GM18499 (cell line): ENCODE measurements at regions not wholly inside any gene's neighbourhood (a gene's known extent, or its start where the extent isn't known, plus 50 kb on each side); places are given as distances from the start of the nearest gene placed in this dataset.
"Not testable (repeated sequence)": the region's sequence is repeated elsewhere in the genome, so short reads cannot be mapped to it uniquely, and the experiment has no call there.

Experiments
- ATAC-seq: cut with Tn5 transposase; IDR thresholded peaks from one replicate; pipeline ENCODE4 v1.9.1; 2021; ENCODE audit warnings: moderate number of reproducible peaks; ENCODE audit not compliant: insufficient read depth, unreplicated experiment

DNA sequence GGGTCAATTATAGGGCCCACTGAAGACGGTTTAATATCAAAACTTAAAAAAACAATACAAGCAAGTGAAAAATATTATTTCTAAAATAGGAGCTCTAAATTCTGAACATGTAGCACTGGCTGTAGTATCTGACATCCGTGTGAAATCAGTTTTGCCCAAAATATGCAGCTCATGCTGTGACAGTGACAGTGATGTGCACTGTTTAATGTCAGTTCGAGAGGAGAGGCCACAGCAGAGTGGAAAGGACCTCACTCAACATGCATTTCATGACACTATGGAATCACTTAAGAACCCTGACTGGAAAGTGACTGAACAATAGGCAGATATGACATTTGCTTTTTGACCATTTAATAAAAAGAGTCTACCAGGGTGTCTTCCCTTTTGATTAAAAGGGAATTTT lies 397.0 kb downstream of the FRK start:
- no peak for ATAC-seq

DNA sequence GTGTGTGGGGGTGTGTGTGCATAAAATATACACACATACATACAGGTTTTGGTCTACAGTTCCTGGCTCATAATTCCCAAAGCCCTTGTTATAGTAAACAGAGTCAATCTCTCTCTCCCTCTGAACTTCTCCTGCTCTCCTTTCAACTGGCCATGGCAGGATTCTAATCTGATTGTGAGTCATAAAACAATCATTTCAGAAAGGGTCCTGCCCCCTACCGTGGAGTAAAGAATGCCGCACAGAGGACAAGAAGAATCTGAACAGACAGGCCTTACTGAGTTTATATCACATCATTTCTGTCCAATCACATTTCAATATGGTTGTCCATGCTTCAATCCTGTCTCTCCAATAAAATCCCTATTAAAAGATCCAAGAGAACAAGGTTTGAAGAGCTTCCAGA lies 416.9 kb downstream of the FRK start:
- no peak for ATAC-seq

DNA sequence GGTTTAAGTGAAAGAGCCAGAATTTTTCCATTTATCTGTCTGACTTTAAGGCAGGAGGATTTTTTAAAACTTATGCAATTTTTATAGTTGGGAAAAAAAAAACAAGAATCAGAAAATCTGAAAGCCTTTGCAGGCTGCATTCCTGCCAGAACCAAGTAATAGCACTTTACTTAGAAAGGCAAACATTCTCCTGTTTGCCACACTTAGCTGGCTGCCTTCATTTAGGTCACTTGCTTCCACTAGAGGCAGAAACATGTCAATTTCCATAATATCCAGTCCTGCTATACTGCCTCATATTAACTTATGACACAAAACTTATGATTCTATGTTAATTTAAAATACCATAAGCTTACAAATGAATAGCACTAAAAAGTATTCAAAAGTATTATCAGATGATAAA lies 425.8 kb downstream of the FRK start:
- ATAC-seq, result no peak

DNA sequence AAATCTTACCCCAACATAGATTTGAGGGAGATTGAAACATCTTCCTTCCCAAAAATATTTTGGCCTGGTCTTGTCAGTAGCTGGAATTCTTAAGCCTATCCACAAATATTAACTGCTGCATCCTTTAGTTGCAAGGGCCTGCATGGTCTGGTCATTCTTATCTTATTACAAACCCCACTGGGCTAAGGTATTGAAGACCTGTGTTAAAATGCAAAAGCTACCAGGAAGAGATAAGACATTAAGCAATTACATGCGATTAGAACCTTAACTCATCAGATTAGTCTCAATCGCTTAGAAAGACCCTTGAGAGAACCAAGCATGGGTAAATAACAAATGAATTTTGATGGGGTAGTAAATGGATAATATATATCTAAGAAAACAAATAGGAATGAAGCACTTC lies 426.6 kb downstream of the FRK start:
- ATAC-seq, result no peak

DNA sequence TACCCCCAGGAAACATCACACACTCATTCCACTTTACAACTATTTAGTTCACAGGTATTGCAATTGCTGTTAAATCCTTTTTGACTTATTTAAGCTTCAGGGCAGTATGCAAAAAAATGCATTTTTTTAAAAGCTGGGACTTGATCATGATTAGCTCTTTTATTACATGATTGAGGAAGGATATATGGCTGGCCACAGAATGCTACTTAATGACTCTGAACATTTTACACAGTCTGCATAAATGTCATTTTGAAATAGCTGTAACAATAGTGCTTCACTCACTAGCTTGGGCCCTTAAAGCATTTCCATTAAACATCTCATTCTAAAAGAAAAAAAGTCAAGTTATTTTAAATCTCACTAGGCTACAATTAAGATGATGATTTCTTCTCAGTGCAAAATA lies 429.7 kb downstream of the FRK start:
- ATAC-seq, result no peak

DNA sequence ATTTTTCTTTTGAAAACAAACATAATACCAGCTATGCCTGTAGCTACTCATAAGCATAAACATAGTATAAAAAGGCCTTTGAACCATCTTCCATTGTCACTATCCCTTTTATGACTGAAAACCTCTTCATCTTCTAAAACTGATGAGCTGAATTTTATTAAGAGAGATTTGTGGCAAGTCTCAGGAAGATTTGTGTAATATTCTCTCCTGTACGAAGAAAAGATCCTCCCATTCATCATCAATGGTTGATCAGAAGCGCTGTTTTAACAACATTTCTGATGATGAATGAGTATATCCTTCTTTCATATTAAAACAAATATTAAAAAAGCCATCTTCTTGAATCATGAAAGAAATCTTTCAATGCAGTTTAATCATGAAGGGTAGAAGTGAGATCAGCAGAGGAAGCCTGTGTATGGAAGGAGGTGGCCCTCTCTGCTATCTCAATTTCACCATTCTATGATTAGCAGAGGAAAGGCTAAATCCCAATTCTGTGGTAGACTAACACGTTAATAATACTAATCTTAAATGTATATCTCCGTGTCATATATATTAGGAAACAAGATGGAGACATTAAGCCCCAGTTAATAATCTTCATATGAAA lies 430.2 kb downstream of the FRK start:
- no peak for ATAC-seq

DNA sequence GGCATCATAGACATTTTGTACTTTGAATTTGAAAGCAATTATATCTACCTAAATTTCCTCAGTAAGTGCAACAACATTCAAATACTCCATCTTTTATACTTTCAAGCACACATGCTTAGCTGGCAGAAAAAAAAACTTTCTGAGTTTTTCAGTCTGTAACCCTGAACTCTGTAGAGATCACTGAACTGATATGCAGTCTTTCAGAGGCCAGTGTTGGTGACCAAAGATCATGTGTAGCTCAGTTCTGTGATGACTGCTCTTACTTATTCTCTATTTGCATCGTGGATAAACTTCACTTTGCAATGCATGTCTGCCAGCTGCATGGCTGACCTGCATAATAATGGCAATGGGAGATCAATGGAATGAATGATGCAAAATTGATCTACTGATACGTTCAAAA lies 431.3 kb downstream of the FRK start:
- ATAC-seq, result no peak

DNA sequence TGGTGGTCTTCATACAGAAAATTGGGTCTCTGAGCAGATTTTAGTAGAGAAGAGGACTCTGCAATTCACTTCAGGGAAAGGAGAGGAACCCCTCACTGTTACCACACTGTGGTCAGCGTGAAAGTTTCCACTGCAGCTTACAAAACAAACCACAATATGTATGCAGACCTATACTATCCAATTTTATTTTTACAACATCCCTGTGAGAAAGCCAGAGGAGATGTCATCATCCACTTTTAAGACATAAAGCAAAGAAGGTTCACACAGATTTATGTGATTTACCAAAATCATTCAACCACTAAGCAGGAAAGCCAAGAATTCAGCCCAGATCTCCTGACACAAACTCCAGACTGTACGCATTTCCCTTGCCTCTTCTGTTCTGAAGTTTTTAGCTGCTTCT lies 442.4 kb downstream of the FRK start:
- ATAC-seq, result no peak

DNA sequence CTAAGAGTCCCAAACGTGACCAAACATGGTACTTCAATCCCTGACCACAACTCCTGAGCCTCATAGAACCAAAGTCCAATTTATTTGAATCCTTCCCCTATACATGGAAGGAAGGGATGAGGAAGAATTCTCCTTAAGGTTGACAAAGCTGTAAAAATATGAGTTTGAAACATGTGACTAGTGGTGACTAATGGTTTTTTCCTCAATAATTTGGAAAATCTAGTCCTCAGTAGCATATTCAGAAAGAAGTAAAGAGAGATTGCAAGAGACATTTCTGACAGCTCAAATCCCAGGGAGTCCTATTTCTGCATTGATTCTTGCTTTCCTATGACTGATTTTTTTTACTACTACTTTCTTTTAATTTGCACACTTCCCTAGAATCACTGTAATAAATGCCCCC lies 443.7 kb downstream of the FRK start:
- no peak for ATAC-seq

DNA sequence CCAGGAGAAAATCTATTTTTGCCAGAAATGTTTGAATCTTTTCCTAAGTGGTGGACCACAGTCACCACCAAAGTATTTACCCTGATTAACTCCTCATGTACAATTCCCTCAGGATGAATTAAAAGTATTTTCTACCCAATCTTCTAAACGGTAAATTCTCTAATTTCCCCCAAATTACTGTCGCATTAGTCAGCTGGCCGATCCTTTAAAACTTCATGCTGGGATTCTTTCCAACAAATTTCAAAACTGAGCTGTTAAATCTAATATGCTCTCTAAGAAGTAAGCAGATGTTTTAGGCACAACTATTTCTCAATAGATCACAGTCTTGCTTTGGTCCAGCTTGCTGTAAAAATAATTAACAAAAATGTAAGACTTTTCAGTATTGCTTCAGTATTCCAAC lies 447.2 kb downstream of the FRK start:
- ATAC-seq, result no peak

DNA sequence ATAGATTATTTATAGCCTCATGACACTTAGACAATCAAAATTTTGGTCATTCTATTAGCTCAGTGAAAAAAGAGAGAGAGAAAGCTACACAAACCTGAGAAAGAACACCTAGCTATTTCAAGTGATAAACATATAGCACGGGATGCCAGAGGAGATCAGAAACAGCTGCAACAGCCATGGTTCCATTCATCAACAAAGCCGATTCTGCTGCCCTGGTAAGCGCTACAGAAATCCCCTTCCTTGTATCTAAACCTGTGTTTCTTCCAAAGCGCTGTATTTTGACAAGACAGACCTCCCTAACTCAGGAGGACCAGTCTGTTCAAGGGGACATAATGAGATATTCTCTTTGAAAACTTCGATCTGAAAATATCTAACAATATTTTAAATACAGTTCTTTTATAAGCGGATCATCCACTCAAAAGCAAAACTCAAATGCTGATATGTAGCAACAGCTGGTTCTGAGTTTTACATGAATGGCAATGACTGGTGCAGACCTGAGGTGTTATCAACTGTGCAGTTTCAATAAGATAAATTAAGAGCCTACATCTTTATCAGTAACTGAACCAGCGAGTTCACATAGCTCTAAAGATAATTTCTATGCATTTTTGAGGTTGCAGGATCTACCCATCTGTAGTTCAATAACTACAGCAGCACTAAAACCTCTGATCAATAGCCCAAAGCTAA lies 447.8 kb downstream of the FRK start:
- ATAC-seq, result no peak

DNA sequence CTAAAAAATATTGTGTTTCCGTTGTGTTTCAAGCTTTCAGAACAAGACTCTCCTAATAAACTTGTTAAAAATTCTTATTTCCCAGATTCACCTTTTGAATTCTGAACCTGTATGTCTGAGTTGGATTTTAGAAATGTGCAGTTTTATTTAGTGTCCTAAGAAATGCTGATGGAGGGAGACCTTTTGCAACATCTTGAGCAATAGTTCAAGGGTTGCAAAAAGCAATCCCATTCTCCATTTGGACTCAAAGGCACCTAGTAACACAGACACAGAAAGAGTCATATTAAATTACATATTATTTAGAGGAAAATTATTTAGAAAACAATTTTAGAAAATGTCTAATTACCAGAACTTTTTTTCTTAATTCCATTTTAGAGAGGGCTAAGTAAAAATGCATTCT lies 448.5 kb downstream of the FRK start:
- ATAC-seq, result no peak

DNA sequence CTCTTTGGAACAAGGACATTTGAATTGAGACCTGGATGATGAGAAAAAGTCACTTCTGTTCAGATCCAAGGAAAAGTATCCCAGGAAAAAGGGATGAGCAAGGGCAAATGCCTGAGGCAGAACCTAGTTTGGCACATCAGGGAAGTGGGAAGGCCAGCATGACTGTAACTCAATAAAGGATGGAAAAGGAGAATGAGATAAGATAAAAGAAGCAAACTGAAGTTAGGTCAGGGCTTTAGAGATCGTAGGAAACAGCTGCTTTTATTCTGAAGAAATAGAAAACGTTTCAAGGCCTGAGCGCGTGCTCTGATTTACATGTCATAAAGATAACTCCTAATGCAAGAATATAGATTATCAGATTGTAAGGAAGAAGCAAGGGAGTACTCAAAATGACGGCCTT lies 450.0 kb downstream of the FRK start:
- no peak for ATAC-seq

DNA sequence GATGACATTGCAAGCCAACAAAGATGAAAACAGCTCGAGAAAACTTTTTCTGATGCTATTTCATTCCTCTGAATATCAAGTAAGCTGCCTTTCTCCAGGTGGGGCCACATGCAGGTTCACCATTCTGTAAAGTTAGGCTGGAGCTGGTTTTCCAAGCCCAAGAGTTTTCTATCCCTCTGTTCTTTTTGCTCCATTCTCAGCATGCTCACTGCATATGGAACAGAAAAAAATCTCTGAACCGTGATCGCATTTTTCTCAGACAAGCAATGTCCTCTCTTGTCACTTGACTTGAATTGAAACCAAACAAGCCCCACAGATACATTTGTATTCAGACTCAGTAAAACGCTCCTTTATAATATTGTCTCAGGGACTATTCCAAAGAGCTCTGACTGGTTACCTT lies 451.6 kb downstream of the FRK start:
- no peak for ATAC-seq

DNA sequence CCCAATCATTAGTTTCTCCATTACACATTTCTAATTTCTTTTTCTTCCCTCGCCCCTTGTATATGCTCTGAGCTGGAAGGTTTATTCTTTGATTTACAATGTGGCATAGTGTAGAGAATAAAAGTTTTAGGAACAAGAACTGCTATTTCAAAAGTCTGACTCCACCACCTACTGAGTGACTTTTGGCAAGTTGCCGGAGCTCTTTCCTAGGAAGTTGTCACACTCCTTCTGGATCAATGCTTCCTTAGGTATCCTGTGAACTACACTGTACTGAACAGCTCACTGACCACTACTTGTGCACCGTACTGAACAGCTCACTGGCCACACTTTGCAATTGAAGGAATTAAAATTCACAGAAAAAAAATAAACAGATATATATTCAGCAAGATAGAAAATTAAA lies 458.2 kb downstream of the FRK start:
- ATAC-seq, result no peak

DNA sequence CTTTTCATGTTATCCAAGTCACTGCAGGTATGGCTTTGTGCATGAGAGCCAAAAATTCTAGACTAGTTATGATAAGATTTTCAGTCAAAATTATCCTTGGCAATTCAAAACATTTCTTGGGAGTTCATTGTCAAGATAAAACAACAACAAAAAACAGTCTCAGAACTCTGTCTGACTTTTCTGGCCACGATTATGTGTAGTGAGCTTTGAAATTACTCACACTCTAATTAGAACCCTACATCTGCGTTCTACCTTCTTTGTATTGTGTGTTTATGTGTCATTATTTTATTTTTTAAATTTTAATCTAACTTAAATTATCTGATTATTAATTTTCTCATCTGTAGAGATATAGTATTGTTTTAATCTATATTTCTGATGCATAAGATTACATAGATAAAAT lies 459.2 kb downstream of the FRK start:
- ATAC-seq, result no peak

DNA sequence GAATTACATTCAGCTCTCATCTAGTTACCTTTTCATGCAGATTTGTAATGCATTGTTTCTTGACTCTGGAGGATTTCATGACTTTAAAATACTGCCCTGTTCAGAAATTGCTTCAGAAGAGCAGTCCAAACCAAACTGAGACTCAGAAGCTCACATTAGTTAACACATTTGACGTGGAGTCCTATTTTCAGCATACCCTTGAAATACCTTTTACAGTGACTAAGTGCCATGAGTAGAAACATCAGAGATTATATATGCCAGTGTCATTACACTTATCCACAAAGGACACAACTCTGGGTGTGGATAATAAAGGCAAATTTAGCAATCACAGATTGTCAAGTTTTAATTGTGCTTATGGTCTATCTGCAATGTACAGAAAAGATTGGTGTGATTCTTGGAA lies 459.6 kb downstream of the FRK start:
- no peak for ATAC-seq

DNA sequence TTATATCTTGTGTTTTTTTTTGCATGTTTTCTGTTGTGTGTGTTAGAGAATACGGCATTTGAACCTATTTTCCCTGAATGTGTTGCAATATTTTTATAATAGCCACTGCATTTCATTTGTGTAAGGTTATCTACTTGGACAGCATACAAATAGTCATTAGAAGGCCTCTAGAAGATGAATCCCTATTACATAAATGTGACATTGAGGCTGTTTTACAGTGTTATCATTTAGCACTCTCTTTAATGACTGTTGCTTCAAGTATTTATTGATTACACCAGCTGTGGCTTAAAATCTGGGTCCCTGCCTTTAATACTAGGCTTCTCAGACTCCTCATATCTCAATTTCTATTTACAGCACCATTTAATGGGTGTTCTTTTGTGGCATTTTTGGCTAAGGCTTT lies 465.8 kb downstream of the FRK start:
- ATAC-seq, result no peak

DNA sequence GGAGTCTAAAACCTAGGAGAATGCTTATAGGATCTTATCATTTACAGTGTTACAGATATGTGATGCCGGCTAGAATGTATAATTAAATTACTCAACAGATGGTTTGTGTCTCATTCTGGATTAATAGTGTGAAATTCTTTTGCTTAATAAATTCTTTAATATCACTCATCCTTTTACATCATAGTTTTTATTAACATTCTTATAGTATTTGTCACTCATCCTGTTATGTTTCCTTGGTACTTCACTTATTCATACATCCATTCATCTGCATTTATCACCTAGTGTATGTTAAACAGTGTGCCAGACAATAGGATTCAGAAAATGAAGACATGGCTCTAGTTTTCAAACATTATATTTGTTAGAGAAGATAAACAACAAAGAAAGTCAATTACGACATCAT lies 468.7 kb downstream of the FRK start:
- ATAC-seq, result no peak

DNA sequence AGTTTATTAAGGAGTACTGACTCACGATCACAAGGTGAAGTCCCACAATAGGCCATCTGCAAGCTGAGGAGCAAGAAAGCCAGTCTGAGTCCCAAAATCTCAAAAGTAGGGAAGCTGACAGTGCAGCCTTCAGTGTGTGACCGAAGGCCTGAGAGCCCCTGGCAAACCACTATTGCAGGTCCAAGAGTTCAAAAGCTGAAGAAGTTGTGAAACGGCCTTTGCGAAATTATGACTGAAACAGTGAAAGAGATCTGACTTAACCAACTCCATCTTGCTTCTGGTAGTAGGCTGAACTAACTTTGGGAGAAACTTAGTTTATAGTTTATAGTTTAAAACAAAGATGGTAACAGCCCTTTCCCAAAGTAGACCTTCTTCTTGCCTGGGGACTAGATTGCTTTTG lies 471.6 kb downstream of the FRK start:
- not testable (repeated sequence) for ATAC-seq

DNA sequence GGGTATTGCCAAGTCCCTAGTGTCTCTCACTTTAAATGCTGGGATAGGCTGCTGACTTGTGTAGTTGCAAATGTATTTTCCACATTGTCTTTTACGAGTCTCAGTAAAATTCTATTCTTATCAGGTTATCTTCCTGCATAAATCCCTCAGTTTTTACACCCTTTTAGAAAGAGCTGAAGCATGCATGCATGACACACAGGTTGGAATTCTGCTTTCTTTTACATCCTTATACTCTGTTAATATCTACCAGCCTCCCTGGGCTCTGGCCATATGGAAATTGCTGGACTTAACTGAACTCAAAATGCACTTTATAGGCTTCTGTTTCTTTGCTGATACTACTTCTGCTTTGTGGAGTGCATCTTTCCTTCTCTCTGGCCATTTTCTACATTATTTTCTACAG lies 477.4 kb downstream of the FRK start:
- no peak for ATAC-seq

DNA sequence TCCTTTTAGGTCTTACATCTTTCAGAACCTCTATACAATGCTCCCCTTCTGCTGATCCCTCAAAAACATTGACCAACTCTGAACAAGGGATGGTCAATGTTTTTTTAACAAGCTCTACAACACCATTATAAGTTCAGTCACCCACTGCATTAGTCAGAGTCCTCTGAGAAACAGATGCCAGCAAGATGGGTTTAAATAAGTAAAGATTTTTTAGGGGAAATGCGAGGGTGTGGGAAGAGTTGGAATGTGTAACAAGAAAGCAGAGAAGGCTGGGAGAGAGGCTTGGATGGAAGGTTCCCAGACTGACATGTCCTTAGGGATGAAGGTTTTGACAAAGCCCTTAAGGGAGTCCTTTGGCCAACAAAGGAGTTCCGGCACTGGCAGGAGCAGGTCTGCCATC lies 478.3 kb downstream of the FRK start:
- no peak for ATAC-seq

DNA sequence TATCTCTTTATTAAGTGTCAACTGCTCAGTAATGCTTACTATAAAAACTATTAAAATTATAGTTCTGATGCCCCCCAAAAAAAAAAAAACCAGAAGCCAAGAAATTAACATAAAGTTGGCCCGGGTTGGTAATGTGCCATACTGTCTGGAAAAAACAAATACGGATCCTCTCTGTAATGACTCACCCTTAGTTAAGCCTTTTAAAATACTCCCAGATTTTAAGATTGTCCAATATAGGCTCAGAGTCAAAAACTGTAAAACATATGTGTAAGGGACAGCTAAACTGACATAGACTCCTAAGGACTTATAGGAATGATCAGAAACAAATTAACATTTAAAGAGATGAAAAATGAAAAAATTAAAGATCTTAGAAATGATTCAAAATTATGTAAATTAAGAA lies 481.1 kb downstream of the FRK start:
- not testable (repeated sequence) for ATAC-seq
